Testis (tissue), 2 donors: ENCODE measurements at regions not wholly inside any gene's neighbourhood (a gene's known extent, or its start where the extent isn't known, plus 50 kb on each side); places are given as distances from the start of the nearest gene placed in this dataset.

Experiments used
- DNase-seq: peaks from one replicate; pipeline ENCODE4 v3.0.0-alpha.2; 2019
- H3K27ac ChIP-seq, 2 donors: fragments of 200-600 bp; sonication (generic); one replicate each; pipeline ENCODE4 v1.5.1; 2019
- H3K27me3 ChIP-seq: fragments of 200-600 bp; sonication (generic); one replicate; pipeline ENCODE4 v1.5.1; 2019
- H3K36me3 ChIP-seq: fragments of 200-600 bp; sonication (generic); one replicate; pipeline ENCODE4 v1.5.1; 2017; ENCODE audit warnings: low read depth; ENCODE audit errors: missing control alignments
- H3K4me1 ChIP-seq: fragments of 200-600 bp; sonication (generic); one replicate; pipeline ENCODE4 v1.5.1; 2019
- H3K4me3 ChIP-seq, 2 donors: fragments of 200-600 bp; sonication (generic); one replicate each; pipeline ENCODE4 v1.5.1; 2017 to 2019
- H3K9me3 ChIP-seq: fragments of 200-600 bp; sonication (generic); one replicate; pipeline ENCODE4 v1.5.1; 2017
- CTCF ChIP-seq, 3 experiments: fragments of 450-650 bp in 2 of 3; fragments of 200-600 bp in 1 of 3; sonication (generic) in 1 of 3; IDR thresholded peaks; one replicate each; pipeline ENCODE4 v1.5.1; 2016 to 2019; ENCODE audit warnings: antibody characterized with exemption in 3 of 3, mild to moderate bottlenecking in 2 of 3, moderate library complexity in 1 of 3
- POLR2A ChIP-seq: fragments of 450-650 bp; IDR thresholded peaks from one replicate; pipeline ENCODE4 v1.6.1; 2017; ENCODE audit warnings: antibody characterized with exemption, mild to moderate bottlenecking, moderate library complexity
- WGBS, 2 donors: methylation state at CpG; one replicate each; pipeline ENCODE4 v1.1.5; 2018; 5-methylcytosine and 5-hydroxymethylcytosine counted together
- intact Hi-C: fragments of 100-400 bp; cut with DNase I; formaldehyde crosslinking; loops from one replicate; pipeline ENCODE4 v1.15.1; 2023; ENCODE audit warnings: low total_unique reads

- H3K9me3 ChIP-seq: no peaks in the 10 kb centered on the region
- H3K27ac ChIP-seq: no peak overlapping the region
- WGBS, 2 donors: 52 to 83% methylated on average over 5 of the region's 5 CpGs
- H3K4me1 ChIP-seq: no peaks in the 10 kb centered on the region
- intact Hi-C loops: no loop called here
- no peak overlapping the region for H3K4me3 ChIP-seq
- H3K27me3 ChIP-seq: no peaks in the 10 kb centered on the region
- DNase-seq: no peak
- no peaks in the 10 kb centered on the region for H3K36me3 ChIP-seq
- TF ChIP-seq POLR2A: no peak
- TF ChIP-seq CTCF (IDR thresholded peaks at IDR 0.05): no peak
Measured at GRCh38 chr1:195012995-195013394, 1595.2 kb downstream of the KCNT2 start.

DNA sequence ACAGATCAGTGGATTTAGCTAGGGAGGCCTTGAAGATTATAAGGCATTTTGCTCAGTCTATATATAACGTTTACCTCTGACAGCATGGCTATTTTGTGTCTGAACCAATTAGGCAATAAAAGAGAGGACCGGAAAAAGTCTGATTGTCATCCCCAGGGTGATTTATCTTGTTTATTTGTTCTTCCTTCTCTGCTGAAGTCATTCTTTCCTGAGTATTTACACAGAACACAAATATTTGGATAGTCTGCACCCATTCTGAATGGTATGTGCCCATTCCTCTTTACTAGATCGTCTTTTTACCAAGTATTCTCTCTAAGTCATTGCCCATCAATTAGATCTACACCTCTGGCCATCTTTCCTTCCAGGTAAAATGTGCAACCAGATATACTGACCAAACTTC, 1602.9 kb downstream of the KCNT2 start:
- no peaks in the 10 kb centered on the region for H3K27me3 ChIP-seq
- no peak for DNase-seq
- intact Hi-C loops: no loop called here
- H3K4me3 ChIP-seq: no peak overlapping the region
- no peak overlapping the region for H3K27ac ChIP-seq
- no peaks in the 10 kb centered on the region for H3K36me3 ChIP-seq
- H3K4me1 ChIP-seq: no peaks in the 10 kb centered on the region
- WGBS, 2 donors: 59 to 63% methylated on average over 3 of the region's 3 CpGs
- H3K9me3 ChIP-seq: no peaks in the 10 kb centered on the region
- no peak for TF ChIP-seq CTCF (IDR thresholded peaks at IDR 0.05)
- TF ChIP-seq POLR2A: no peak

GRCh38 chr1:194990483-194990882, 1617.8 kb downstream of the KCNT2 start:
- Histone ChIP-seq H3K4me3 (no peak overlapping the region), H3K36me3 (no peaks in the 10 kb centered on the region), H3K4me1 (no peaks in the 10 kb centered on the region), H3K27me3 (no peaks in the 10 kb centered on the region), H3K9me3 (no peaks in the 10 kb centered on the region), H3K27ac (no peak overlapping the region)
- no peak for TF ChIP-seq CTCF (IDR thresholded peaks at IDR 0.05)
- TF ChIP-seq POLR2A: no peak
- no peak for DNase-seq
- 79 to 87% methylated on average over 2 of the region's 2 CpGs for WGBS, 2 donors
- intact Hi-C loops: no loop called here

- H3K27ac ChIP-seq: no peak overlapping the region
- H3K36me3 ChIP-seq: no peaks in the 10 kb centered on the region
- no peaks in the 10 kb centered on the region for H3K9me3 ChIP-seq
- no peaks in the 10 kb centered on the region for H3K4me1 ChIP-seq
- no peak for DNase-seq
- 93 to 94% methylated on average over 1 of the region's 1 CpG for WGBS, 2 donors
- TF ChIP-seq POLR2A (no peak), CTCF (IDR thresholded peaks at IDR 0.05) (no peak)
- H3K27me3 ChIP-seq: no peaks in the 10 kb centered on the region
- no peak overlapping the region for H3K4me3 ChIP-seq
- intact Hi-C loops: no loop called here
Measured at GRCh38 chr1:194975913-194976312, 1632.3 kb downstream of the KCNT2 start.

GRCh38 chr1:194968916-194969315, 1639.3 kb downstream of the KCNT2 start:
- H3K9me3 ChIP-seq: no peaks in the 10 kb centered on the region
- TF ChIP-seq CTCF (IDR thresholded peaks at IDR 0.05) (no peak), POLR2A (no peak)
- 88 to 95% methylated on average over 1 of the region's 1 CpG for WGBS, 2 donors
- DNase-seq: no peak
- H3K4me1 ChIP-seq: no peaks in the 10 kb centered on the region
- no peak overlapping the region for H3K4me3 ChIP-seq
- H3K36me3 ChIP-seq: no peaks in the 10 kb centered on the region
- H3K27me3 ChIP-seq: no peaks in the 10 kb centered on the region
- no peak overlapping the region for H3K27ac ChIP-seq
- intact Hi-C loops: no loop called here
